DMS79 (cell line): ENCODE measurements at regions not wholly inside any gene's neighbourhood (a gene's known extent, or its start where the extent isn't known, plus 50 kb on each side); places are given as distances from the start of the nearest gene placed in this dataset.
"Not testable (repeated sequence)": the region's sequence is repeated elsewhere in the genome, so short reads cannot be mapped to it uniquely, and the experiment has no call there.

Source experiments
- DNase-seq: peaks from one replicate; lab custom pipeline; 2025; lab: John Stamatoyannopoulos, UW

DNA sequence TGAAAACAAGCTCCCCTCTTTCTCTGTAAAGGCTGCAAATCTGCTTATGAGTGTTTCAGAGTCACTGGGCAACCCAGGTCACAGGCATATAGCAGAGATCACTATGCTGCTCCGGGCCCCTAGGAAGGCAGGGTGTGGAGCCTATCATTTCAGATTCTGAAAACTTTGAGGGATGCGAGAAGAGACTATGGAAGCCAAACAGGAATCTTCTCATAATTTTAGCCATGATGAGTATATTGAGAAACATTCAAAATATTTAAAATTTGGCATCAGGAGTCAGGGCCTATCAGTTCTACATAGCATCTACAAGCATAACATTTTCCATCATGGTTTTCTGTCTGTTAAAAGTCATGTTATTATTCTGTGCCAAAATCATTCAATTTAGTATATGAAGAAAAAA is 61.7 kb upstream of the ATXN3L start:
- no peak for DNase-seq

DNA sequence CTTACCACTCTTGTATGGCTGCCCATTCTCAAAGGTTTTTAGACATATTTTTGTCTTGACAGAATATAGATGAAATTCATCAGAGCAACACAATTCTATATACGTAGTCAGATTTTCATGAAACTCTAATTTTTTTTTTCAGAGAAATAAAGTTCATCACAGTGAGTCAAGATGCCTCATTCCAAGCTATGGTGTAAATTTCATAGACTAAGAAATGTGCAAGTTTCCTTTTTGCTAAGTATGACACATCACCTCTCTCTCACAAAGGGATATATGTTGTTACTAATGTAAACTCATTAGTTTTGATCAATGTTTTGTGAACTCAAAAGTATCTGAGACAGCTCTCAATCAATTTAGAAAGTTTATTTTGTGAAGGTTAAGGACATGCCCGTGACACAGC is 60.4 kb upstream of the ATXN3L start:
- DNase-seq = no peak

DNA sequence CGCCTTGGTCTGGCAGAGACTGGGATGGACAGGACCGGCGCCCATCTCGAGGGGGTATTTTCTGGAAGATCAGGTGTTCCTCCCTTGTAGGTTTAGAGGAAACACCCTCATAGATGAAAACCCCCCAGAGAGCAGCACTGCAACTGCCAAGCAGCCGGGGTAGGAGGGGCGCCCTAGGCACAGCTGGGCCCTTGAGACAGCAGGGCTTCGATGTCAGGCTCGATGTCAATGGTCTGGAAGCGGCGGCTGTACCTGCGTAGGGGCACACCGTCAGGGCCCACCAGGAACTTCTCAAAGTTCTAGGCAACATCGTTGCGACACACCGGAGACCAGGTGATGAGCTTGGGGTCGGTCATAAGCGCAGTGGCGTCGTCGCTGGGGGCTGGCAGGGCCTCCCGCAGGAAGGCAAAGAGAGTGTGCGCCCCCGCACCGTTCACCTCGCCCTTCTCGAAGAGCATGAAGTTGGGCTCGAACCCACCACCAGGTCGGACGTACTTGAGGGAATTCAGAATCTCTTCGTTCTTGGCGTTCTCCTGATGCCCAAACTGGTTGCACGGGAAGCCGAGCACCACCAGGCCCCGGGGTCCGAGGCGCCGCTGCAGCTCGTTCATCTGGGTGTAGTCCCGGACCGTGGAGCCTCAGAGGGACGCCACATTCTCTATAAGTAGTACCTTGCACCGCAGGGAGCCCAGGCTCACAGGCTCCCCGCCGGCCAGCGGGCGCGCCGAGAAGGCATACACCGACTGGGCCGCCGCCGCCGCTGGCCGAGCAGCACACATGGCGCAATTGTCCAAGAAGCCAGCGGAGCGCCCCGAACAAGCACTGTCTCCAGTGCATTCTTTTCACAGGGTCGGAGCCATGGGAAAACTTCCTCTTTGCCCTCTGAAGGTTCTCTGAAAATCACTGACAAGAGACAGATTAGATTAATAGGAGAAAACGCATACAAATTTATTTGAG is 59.0 kb upstream of the ATXN3L start:
- not testable (repeated sequence) for DNase-seq

DNA sequence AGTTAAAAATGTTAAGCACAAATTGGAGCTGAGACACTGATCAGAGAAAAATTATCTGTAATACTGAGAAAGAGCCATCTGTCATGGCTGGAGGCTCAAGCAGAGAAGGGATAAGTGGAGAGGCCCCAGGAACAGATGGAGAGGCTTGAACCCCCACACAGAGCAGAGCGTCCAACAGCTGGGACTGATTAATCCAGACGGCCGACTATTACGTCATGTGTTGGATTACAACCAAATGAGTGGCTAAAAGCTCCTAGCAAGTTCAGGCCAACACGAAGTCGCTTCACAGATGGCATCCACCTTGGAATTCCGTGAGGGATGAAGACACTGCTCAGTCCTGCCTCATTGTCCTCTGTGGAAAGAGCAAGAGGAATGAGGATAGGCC is 57.7 kb upstream of the ATXN3L start:
- DNase-seq = no peak

DNA sequence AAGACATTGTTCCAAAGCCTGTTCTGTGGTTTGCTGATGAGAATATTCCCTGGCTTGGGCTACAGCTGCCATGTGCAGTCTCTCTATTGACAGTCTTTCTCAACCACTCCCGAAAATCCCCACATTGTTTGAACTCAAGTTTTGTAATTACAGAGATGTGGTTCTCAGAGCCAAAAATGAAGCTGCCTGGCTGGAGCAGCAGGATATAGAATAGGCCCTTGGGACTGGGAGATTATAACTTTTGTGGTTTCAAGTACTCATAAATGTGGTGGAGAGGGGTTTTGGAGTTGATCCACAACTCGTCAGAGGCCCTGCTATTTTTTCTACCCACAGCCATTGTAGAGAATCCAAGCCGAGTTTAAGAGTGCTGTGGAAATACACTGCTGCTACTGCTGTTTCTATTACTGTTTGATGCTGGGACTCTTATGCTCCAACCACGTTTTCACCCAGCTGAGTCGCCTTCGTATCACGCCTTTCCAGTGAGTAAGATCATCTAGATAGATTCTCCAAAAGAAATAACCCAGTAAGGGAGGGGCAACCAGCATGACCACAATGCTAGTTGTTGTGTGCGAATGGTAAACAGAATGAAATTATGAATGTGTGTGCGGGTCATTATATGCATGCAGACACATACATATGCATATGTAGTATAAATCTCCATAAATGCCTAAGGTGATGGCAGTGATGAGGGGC is 57.1 kb upstream of the ATXN3L start:
- DNase-seq = peak; percentile 49

DNA sequence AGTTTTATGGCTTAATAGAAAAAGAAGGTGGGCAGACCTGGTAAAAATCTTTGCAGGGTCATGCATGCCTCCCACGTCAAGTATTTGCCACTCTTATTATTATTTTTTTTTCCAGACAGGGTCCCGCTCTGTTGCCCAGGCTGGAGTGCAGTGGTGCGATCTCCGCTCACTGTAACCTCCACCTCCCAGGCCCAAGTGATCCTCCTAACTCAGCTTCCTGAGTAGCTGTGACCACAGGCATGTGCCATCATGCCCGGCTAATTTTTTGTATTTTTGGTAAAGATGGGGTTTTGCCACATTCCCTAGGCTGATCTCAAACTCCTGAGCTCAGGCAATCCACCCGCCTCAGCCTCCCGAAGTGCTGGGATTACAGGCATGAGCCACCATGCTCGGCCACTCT is 55.7 kb upstream of the ATXN3L start:
- DNase-seq = not testable (repeated sequence)

DNA sequence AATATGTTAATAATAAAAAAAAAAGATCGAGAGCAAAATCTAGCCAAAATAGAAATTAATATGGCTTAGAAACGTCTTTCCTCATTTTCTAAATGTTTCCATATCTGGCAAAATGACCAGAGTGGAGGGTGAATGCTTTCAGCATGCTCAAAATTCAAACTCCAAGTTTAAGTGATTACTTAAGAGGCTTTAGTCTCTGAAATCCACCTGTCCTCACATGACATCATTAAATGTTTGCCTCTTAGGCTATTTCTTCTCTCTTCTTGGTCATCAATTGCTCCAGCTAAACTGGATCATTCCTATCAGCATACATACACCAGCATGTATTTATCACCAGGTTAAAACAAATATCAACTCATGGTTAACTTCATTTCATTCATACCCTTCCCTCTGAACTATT is 54.5 kb upstream of the ATXN3L start:
- no peak for DNase-seq

DNA sequence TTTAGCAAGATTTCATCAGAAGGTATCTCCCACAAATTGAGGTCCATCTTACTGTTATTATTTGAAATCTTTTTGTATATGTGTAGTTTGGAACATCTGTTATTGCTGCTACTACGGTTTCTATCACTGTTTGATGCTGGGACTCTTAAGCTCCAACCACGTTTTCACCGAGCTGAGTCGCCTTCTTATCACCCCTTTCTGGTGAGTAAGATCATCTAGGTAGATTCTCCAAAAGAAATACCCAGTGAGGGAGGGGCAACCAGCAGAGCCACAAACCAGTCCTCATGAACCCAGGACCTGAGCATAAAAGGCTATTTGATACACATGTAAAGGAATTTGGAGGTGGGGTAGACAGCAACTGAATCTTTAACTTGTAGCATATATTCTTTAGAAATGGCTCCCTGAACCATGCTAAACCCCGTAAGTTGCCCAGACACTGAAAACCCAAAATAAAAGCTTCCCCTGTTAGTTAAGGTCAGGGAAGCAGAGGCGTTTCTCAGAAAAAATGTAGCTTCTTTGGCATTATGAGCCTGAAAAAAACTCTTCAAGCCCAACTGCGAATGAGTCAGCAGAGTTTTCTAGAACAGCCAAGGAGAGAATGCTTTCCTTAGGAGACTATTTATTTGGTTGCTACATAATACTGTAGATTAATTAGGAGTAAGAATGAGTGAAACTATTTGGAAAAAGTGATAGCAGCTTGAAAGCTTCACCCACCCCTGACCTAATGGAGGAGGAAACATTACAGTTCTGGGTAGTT is 53.8 kb upstream of the ATXN3L start:
- DNase-seq = no peak

DNA sequence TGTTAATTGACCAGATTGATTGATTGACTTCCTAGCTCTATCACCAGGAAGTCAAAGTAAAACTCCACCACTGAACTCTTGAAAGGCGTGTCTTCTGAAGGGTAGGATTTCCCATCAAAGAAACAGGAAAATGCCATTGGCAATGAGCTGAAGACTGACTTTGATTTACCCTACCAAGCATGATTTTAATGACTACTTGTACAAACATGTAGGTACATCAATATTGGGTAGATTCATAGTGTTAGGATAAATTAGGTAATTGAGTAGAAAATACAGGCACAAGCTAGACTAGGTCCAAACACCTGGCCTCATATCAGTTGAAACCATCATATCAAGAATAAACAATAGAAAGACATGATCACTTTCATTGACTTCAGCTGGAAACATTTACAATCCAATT is 53.2 kb upstream of the ATXN3L start:
- DNase-seq = no peak

DNA sequence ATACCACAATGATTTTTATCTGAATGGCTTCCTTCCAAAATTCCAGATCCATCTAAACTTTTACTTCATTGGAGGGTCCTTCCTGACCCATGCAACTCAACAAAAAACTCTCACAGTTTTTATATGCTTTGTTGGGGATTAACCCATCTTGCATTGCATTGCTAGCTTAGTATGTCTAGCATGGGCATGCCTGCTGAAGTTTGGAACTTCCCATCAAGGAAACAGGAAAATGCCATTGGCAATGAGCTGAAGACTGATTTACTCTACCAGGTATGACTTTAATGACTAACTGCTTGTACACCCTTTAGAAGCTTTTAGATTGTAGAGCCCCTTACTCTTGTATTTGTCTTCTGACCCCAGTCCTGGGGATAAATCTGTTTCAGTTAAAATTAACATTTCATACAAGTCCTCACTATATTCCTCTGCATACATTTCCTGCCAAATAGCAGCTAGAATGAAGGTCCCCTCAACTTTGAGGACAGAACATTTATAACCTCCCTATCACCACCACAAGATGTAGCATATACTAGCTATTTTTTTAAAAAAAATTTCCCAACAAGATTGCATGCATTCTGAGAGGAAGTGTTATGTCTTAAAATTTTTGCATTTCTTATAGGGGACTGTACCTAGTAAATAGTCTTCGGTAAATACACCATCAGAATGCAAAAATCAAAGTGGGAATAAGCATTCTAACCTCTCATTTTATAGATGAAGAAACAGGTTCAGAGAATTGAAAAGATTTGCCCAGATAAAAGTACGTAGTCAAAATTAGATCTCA is 52.5 kb upstream of the ATXN3L start:
- no peak for DNase-seq

DNA sequence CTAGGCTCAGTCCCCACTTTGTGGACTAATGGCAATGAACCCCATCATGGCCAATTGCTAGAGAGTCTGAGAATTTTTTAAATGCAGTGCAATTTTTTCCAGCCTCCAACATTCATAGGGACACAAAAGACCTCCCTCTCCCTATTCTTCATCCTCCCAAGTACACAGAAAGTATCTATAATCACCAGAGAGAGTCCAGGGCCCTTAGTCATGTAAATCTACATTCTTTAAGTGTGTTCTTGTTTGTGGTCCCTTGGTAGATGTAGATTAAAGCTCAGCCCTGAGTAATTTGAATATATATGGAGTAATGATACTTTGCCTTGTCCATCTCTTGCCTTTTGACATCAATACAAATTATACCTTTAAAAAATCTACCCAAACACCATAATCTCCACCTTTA is 51.3 kb upstream of the ATXN3L start:
- no peak for DNase-seq

DNA sequence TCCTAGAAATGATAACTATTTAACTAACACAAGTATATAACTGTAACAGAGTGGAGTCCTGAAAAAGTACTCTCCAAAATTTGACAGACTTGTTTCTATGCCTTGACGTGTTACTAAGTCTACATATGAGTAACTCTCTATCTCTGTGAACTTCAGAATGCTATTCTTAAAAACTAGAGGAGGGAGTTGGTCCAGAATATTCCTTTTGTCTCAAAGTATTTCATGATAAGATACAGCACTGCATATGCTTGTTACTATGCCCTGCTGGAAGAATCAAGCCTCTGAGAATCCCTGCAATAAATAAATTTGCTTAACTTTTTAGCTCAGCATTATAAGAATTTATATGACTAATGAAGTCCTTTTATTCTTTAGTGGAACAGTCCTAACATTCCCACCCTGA is 50.9 kb upstream of the ATXN3L start:
- no peak for DNase-seq
